MCF 10A (cell line): ENCODE measurements at regions not wholly inside any gene's neighbourhood (a gene's known extent, or its start where the extent isn't known, plus 50 kb on each side); places are given as distances from the start of the nearest gene placed in this dataset.

Experiments
- BruUV-seq: library from RNA; stranded (reverse); fragments of 400-500 nt; replicated peaks from 2 replicates; lab custom pipeline; 2021; lab: Mats Ljungman, UMichigan
- CTCF ChIA-PET: fragments of 300-600 bp; sonication (Branson Sonifier 250); formaldehyde crosslinking; extraction: SDS; loops from one replicate; lab custom pipeline; 2021; ENCODE audit warnings: antibody characterized with exemption, inconsistent platforms; lab: Yijun Ruan, JAX
- POLR2A ChIA-PET: fragments of 300-600, 350-650 bp; sonication (Branson Sonifier 250); formaldehyde crosslinking; extraction: SDS; loops from one replicate; lab custom pipeline; 2020; ENCODE audit warnings: antibody characterized with exemption, inconsistent platforms; lab: Yijun Ruan, JAX
- DNase-seq: peaks from one replicate; pipeline ENCODE4 v3.0.0-alpha.2; 2018; ENCODE audit not compliant: unreplicated experiment
- H3K27ac Mint-ChIP-seq: one replicate; pipeline ENCODE4 v1.8.0; 2022; ENCODE audit warnings: mild to moderate bottlenecking, low read depth, mixed read lengths; ENCODE audit not compliant: unreplicated experiment
- H3K27me3 Mint-ChIP-seq: one replicate; pipeline ENCODE4 v1.8.0; 2022; ENCODE audit warnings: mixed read lengths; ENCODE audit not compliant: insufficient read depth, unreplicated experiment
- H3K36me3 Mint-ChIP-seq: one replicate; pipeline ENCODE4 v1.8.0; 2022; ENCODE audit warnings: mild to moderate bottlenecking, moderate library complexity, mixed read lengths; ENCODE audit not compliant: insufficient read depth, unreplicated experiment
- H3K4me1 Mint-ChIP-seq: one replicate; pipeline ENCODE4 v1.8.0; 2022; ENCODE audit warnings: mixed read lengths; ENCODE audit not compliant: insufficient read depth, unreplicated experiment
- H3K4me3 Mint-ChIP-seq: one replicate; pipeline ENCODE4 v1.8.0; 2022; ENCODE audit warnings: mild to moderate bottlenecking, moderate library complexity, mixed read lengths; ENCODE audit not compliant: unreplicated experiment
- H3K9me3 Mint-ChIP-seq: one replicate; pipeline ENCODE4 v1.8.0; 2022; ENCODE audit warnings: mixed read lengths; ENCODE audit not compliant: unreplicated experiment
- intact Hi-C: fragments of 100-400 bp; cut with micrococcal nuclease; formaldehyde crosslinking; loops from 2 replicates; pipeline ENCODE4 v1.14.1; 2022
- TF ChIP-seq, protein P1 (sequence below): fragments of 200-600 bp; IDR thresholded peaks from one replicate; pipeline ENCODE4 v1.8.0; 2022; ENCODE audit warnings: antibody characterized with exemption, mild to moderate bottlenecking; ENCODE audit not compliant: unreplicated experiment

GRCh38 chr3:182382112-182382857 lies 411.0 kb upstream of the ATP11B start:
- ChIA-PET CTCF (no interaction called here), POLR2A (interaction anchor here (0.6 kb wide), 1 partner anchor 300 kb away, joined by 3 read pairs; no protein-coding TSS in a partner anchor)
- Mint-ChIP-seq H3K9me3 (no peaks in the 10 kb centered on the region), H3K36me3 (no peaks in the 10 kb centered on the region), H3K4me3 (no peak overlapping the region), H3K27me3 (no peaks in the 10 kb centered on the region), H3K27ac (no peak overlapping the region), H3K4me1 (peaks cover 10% of the 10 kb centered on the region)
- DNase-seq = no peak
- TF ChIP-seq, protein P1, sequence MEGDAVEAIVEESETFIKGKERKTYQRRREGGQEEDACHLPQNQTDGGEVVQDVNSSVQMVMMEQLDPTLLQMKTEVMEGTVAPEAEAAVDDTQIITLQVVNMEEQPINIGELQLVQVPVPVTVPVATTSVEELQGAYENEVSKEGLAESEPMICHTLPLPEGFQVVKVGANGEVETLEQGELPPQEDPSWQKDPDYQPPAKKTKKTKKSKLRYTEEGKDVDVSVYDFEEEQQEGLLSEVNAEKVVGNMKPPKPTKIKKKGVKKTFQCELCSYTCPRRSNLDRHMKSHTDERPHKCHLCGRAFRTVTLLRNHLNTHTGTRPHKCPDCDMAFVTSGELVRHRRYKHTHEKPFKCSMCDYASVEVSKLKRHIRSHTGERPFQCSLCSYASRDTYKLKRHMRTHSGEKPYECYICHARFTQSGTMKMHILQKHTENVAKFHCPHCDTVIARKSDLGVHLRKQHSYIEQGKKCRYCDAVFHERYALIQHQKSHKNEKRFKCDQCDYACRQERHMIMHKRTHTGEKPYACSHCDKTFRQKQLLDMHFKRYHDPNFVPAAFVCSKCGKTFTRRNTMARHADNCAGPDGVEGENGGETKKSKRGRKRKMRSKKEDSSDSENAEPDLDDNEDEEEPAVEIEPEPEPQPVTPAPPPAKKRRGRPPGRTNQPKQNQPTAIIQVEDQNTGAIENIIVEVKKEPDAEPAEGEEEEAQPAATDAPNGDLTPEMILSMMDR = no peak
- intact Hi-C loops = no loop called here
- BruUV-seq = no TSS peak

GRCh38 chr3:182384221-182384620 lies 409.1 kb upstream of the ATP11B start:
- CTCF ChIA-PET = interaction anchor here (0.6 kb wide), 1 partner anchor 439 kb away, joined by 3 read pairs; no protein-coding TSS in a partner anchor
- Mint-ChIP-seq H3K36me3 (no peaks in the 10 kb centered on the region), H3K27ac (no peak overlapping the region), H3K27me3 (no peaks in the 10 kb centered on the region), H3K9me3 (no peaks in the 10 kb centered on the region), H3K4me3 (no peak overlapping the region), H3K4me1 (peaks cover 18% of the 10 kb centered on the region)
- intact Hi-C loops = no loop called here
- POLR2A ChIA-PET = interaction anchor here (1.4 kb wide), 1 partner anchor 13 kb away, joined by 3 read pairs; no protein-coding TSS in a partner anchor
- no TSS peak for BruUV-seq
- TF ChIP-seq, protein P1 = no peak
- DNase-seq = peak; percentile 23

DNA sequence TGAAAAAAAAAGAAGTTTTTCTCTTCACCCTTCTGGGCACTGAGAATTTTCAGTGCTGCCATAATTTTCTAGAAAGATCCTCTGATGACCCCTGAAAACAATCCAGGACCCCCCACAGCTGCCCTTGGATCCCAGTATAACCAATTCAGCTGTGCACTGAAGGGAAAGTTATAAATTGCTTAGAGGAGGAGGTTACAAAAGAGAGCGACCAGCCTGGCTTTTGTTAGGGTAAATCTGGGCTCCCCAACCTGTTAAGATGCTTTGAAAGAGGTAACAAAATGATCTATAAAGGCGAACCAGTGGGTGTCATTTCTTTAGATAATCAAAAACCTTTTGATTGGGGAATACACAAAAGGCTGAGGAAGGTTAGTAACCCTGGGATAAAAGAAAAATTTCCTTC lies 407.9 kb upstream of the ATP11B start:
- peaks cover 23% of the 10 kb centered on the region for H3K4me1 Mint-ChIP-seq
- TF ChIP-seq, protein P1 = no peak
- H3K4me3 Mint-ChIP-seq = no peak overlapping the region
- no peak for DNase-seq
- ChIA-PET POLR2A (no interaction called here), CTCF (interaction anchor here (0.7 kb wide), 1 partner anchor 437 kb away, joined by 3 read pairs; no protein-coding TSS in a partner anchor)
- H3K36me3 Mint-ChIP-seq = no peaks in the 10 kb centered on the region
- no peaks in the 10 kb centered on the region for H3K27me3 Mint-ChIP-seq
- no TSS peak for BruUV-seq
- H3K9me3 Mint-ChIP-seq = no peaks in the 10 kb centered on the region
- no peak overlapping the region for H3K27ac Mint-ChIP-seq
- intact Hi-C loops = no loop called here

DNA sequence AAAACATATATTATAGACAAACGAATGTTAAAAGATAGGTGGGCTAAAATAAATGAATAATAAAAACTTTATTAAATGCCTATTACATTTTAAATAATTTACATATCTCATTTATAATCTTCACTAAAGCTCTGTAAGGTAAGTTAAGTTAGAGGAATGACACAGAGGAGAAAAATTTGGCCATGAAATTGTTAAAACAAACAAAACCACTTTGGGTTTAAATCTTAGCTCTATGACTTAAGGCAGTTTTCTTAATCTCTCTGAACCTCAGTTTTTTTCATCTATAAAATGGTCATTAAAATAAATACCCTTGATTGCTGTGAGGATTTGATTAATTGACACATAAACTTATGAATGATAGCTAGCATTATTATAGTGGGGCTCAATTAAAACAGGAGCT lies 404.8 kb upstream of the ATP11B start:
- POLR2A ChIA-PET = interaction anchor here (1.0 to 3.3 kb wide), 8 partner anchors 9 to 281 kb away, joined by 3 to 16 read pairs (median 4); no protein-coding TSS in a partner anchor
- H3K27ac Mint-ChIP-seq = peak overlapping the region; percentile 50

More for the DNA sequence above, 404.8 kb upstream of the ATP11B start:
- DNase-seq = no peak
- no peaks in the 10 kb centered on the region for H3K9me3 Mint-ChIP-seq
- no peaks in the 10 kb centered on the region for H3K36me3 Mint-ChIP-seq
- H3K4me3 Mint-ChIP-seq = no peak overlapping the region
- intact Hi-C loops = no loop called here
- peaks cover 22% of the 10 kb centered on the region for H3K4me1 Mint-ChIP-seq
- BruUV-seq = no TSS peak
- H3K27me3 Mint-ChIP-seq = no peaks in the 10 kb centered on the region
- TF ChIP-seq, protein P1 = no peak
- CTCF ChIA-PET = interaction anchor here (1.0 to 2.1 kb wide), 3 partner anchors 24 to 103 kb away, joined by 4 to 7 read pairs (median 6); no protein-coding TSS in a partner anchor
